HUES64 (cell line): ENCODE measurements at regions not wholly inside any gene's neighbourhood (a gene's known extent, or its start where the extent isn't known, plus 50 kb on each side); places are given as distances from the start of the nearest gene placed in this dataset.

Experiments
- H3K27ac ChIP-seq: 2 replicates; pipeline ENCODE4 v1.7.0; 2013; ENCODE audit warnings: low read depth, low read length, inconsistent platforms
- H3K27me3 ChIP-seq: 2 replicates; pipeline ENCODE4 v1.6.1; 2013; ENCODE audit warnings: mild to moderate bottlenecking, low read length; ENCODE audit not compliant: insufficient read depth
- H3K36me3 ChIP-seq: 2 replicates; pipeline ENCODE4 v1.6.1; 2013; ENCODE audit warnings: mild to moderate bottlenecking, low read length; ENCODE audit not compliant: insufficient read depth
- H3K4me1 ChIP-seq: 2 replicates; pipeline ENCODE4 v1.6.1; 2013; ENCODE audit warnings: mild to moderate bottlenecking, low read length, moderate library complexity; ENCODE audit not compliant: insufficient read depth
- H3K4me3 ChIP-seq: 2 replicates; pipeline ENCODE4 v1.5.1; 2013; ENCODE audit warnings: mild to moderate bottlenecking, low read length, moderate library complexity
- H3K9ac ChIP-seq: 2 replicates; pipeline ENCODE4 v1.6.1; 2013; ENCODE audit warnings: mild to moderate bottlenecking, low read depth, low read length
- H3K9me3 ChIP-seq: 2 replicates; pipeline ENCODE4 v1.6.1; 2013; ENCODE audit warnings: low read depth, low read length; ENCODE audit not compliant: insufficient read depth
- WGBS: fragments of 150-250, 120-280 bp; methylation state at CpG from one replicate; pipeline ENCODE4 v1.1.7; 2013; ENCODE audit warnings: missing lambda C conversion rate; 5-methylcytosine and 5-hydroxymethylcytosine counted together

GRCh38 chr11:28470180-28470579 is 362.0 kb downstream of the METTL15 start:
- Histone ChIP-seq H3K9ac (no peak overlapping the region), H3K27me3 (no peaks in the 10 kb centered on the region), H3K4me1 (0 out of 2 replicates have a peak, but pooled peaks cover 4% of the 10 kb centered on the region), H3K9me3 (no peaks in the 10 kb centered on the region), H3K36me3 (no peaks in the 10 kb centered on the region), H3K4me3 (no peak overlapping the region), H3K27ac (no peak overlapping the region)
- no CpG with 5 or more reads among the region's 2 CpGs for WGBS

DNA sequence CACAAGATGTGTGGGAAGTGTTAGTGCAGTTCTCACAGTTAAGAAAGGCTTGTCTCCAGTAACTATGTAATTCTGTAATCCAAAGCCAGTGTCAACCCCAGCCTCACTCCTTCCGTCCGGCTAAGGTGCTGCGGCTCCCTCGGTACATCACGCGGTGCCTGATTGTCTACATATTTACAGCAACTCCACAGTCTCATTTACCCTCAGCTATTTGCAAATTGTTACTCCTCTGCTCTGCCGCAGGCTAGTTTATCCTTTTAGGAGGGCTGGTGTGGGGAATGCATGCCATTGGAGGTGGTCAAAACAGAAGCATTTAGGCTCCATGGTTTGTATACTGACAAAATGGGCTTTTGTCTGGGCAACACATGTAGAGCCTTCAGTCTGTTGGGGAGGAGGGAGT is 358.3 kb downstream of the METTL15 start:
- 97% methylated on average over 7 of the region's 7 CpGs for WGBS
- Histone ChIP-seq H3K9ac (no peak overlapping the region), H3K4me1 (no peaks in the 10 kb centered on the region), H3K9me3 (no peaks in the 10 kb centered on the region), H3K27ac (no peak overlapping the region), H3K27me3 (no peaks in the 10 kb centered on the region), H3K4me3 (no peak overlapping the region), H3K36me3 (no peaks in the 10 kb centered on the region)

- Histone ChIP-seq H3K36me3 (no peaks in the 10 kb centered on the region), H3K27me3 (no peaks in the 10 kb centered on the region), H3K9me3 (no peaks in the 10 kb centered on the region), H3K4me3 (no peak overlapping the region), H3K9ac (no peak overlapping the region), H3K4me1 (no peaks in the 10 kb centered on the region), H3K27ac (no peak overlapping the region)
- WGBS, result 60% methylated on average over 1 of the region's 1 CpG
Measured at GRCh38 chr11:28464252-28464867, 356.2 kb downstream of the METTL15 start.

GRCh38 chr11:28463826-28464225 is 355.6 kb downstream of the METTL15 start:
- 91% methylated on average over 4 of the region's 4 CpGs for WGBS
- H3K36me3 ChIP-seq, result no peaks in the 10 kb centered on the region
- no peaks in the 10 kb centered on the region for H3K4me1 ChIP-seq
- no peak overlapping the region for H3K27ac ChIP-seq
- H3K4me3 ChIP-seq, result no peak overlapping the region
- H3K27me3 ChIP-seq, result no peaks in the 10 kb centered on the region
- H3K9ac ChIP-seq, result no peak overlapping the region
- no peaks in the 10 kb centered on the region for H3K9me3 ChIP-seq

DNA sequence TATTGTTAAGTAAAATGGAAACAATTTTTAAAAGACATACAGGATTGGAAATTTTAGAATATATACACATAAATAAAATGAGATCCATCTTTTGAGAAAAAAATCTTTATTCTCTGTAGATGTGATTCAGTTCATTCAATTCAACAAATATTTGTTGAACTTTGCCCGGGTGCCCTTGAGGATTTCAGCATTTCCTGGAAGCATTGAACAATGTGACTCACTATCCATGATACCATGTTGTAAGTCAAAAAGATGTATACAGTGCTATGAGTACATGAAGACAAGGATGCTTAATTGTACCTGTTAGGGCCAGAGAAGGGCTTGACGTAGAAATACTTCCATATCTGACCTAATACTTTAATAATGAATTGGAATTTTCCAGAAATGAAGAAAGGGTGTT is 353.7 kb downstream of the METTL15 start:
- Histone ChIP-seq H3K4me1 (no peaks in the 10 kb centered on the region), H3K27ac (no peak overlapping the region), H3K27me3 (no peaks in the 10 kb centered on the region), H3K9me3 (no peaks in the 10 kb centered on the region), H3K9ac (no peak overlapping the region), H3K4me3 (no peak overlapping the region), H3K36me3 (no peaks in the 10 kb centered on the region)
- 100% methylated on average over 1 of the region's 2 CpGs for WGBS

- Histone ChIP-seq H3K27me3 (no peaks in the 10 kb centered on the region), H3K9ac (no peak overlapping the region), H3K4me3 (no peak overlapping the region), H3K4me1 (no peaks in the 10 kb centered on the region), H3K9me3 (no peaks in the 10 kb centered on the region), H3K36me3 (no peaks in the 10 kb centered on the region), H3K27ac (no peak overlapping the region)
- WGBS, result 86% methylated on average over 1 of the region's 1 CpG
Measured at GRCh38 chr11:28461338-28461737, 353.1 kb downstream of the METTL15 start.

GRCh38 chr11:28460348-28460747 is 352.2 kb downstream of the METTL15 start:
- Histone ChIP-seq H3K4me1 (no peaks in the 10 kb centered on the region), H3K9me3 (no peaks in the 10 kb centered on the region), H3K27me3 (no peaks in the 10 kb centered on the region), H3K9ac (no peak overlapping the region), H3K27ac (no peak overlapping the region), H3K4me3 (no peak overlapping the region), H3K36me3 (no peaks in the 10 kb centered on the region)

- Histone ChIP-seq H3K9me3 (no peaks in the 10 kb centered on the region), H3K27ac (no peak overlapping the region), H3K4me3 (no peak overlapping the region), H3K9ac (no peak overlapping the region), H3K36me3 (no peaks in the 10 kb centered on the region), H3K27me3 (no peaks in the 10 kb centered on the region), H3K4me1 (no peaks in the 10 kb centered on the region)
- 93% methylated on average over 2 of the region's 2 CpGs for WGBS
Measured at GRCh38 chr11:28459912-28460311, 351.7 kb downstream of the METTL15 start.

GRCh38 chr11:28457481-28458065 is 349.4 kb downstream of the METTL15 start:
- Histone ChIP-seq H3K9me3 (no peaks in the 10 kb centered on the region), H3K4me3 (no peak overlapping the region), H3K27me3 (no peaks in the 10 kb centered on the region), H3K36me3 (no peaks in the 10 kb centered on the region), H3K9ac (no peak overlapping the region), H3K27ac (no peak overlapping the region), H3K4me1 (no peaks in the 10 kb centered on the region)
- WGBS, result 86% methylated on average over 5 of the region's 5 CpGs

DNA sequence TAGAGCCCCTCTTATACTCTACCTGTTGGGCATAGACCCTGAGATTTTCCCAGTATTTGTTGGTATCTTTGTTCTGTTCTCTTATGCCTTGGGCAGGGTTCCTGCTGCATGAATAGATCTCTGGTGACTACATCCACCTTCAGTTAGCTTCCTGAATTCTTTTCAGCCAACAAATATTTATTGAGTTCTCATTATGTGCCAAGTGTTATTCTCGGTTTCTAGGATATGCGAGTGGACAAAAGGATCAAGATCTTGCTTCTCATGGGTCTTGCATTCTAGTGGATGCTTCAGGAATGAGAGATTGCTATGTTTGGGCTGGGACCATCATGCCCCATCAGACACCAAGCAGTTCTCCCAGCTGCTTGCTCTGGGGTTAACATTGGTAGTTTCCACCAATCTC is 340.0 kb downstream of the METTL15 start:
- Histone ChIP-seq H3K4me3 (no peak overlapping the region), H3K4me1 (no peaks in the 10 kb centered on the region), H3K27me3 (no peaks in the 10 kb centered on the region), H3K36me3 (no peaks in the 10 kb centered on the region), H3K9ac (no peak overlapping the region), H3K9me3 (no peaks in the 10 kb centered on the region), H3K27ac (no peak overlapping the region)
- WGBS, result 92% methylated on average over 2 of the region's 2 CpGs

GRCh38 chr11:28447226-28447625 is 339.0 kb downstream of the METTL15 start:
- H3K36me3 ChIP-seq, result no peaks in the 10 kb centered on the region
- no peaks in the 10 kb centered on the region for H3K4me1 ChIP-seq
- no peak overlapping the region for H3K4me3 ChIP-seq
- WGBS, result 100% methylated on average over 1 of the region's 1 CpG
- no peaks in the 10 kb centered on the region for H3K27me3 ChIP-seq
- H3K9ac ChIP-seq, result no peak overlapping the region
- no peaks in the 10 kb centered on the region for H3K9me3 ChIP-seq
- no peak overlapping the region for H3K27ac ChIP-seq

DNA sequence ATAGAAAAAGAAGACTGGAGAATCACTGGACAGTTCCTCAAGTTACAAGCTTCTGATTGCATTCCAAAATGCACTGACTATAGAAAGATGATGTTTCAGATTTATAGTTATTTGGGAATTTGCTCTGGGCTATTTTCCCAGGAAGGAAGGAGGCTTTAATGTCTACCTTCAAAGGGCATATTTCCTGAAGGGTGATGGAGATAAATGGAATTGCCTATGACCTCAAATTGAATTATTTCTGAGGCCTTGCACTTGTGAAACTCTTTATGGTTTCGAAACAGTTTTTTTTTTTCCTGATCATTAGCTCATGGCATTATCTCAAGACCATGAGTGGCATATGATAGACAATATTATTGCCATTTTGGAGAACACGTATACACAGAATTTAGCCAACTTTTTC is 333.9 kb downstream of the METTL15 start:
- Histone ChIP-seq H3K4me3 (no peak overlapping the region), H3K27ac (no peak overlapping the region), H3K27me3 (no peaks in the 10 kb centered on the region), H3K36me3 (no peaks in the 10 kb centered on the region), H3K9ac (no peak overlapping the region), H3K9me3 (no peaks in the 10 kb centered on the region), H3K4me1 (no peaks in the 10 kb centered on the region)
- WGBS, result 90% methylated on average over 2 of the region's 2 CpGs
